H9 (cell line): ENCODE measurements at regions not wholly inside any gene's neighbourhood (a gene's known extent, or its start where the extent isn't known, plus 50 kb on each side); places are given as distances from the start of the nearest gene placed in this dataset.

Source experiments
- DNase-seq: peaks from one replicate; pipeline ENCODE4 v3.0.0-alpha.2; 2017
- H2AFZ ChIP-seq: one replicate; pipeline ENCODE4 v1.6.1; 2013; ENCODE audit warnings: mild to moderate bottlenecking, low read length, control low read depth, moderate library complexity
- H2AK5ac ChIP-seq: 2 replicates; pipeline ENCODE4 v1.6.1; 2013; ENCODE audit warnings: low read length, control low read depth, mixed read lengths; ENCODE audit not compliant: insufficient read length
- H2BK120ac ChIP-seq: one replicate; pipeline ENCODE4 v1.6.1; 2013; ENCODE audit warnings: low read depth, mild to moderate bottlenecking, low read length, control low read depth, inconsistent platforms; ENCODE audit not compliant: poor library complexity, severe bottlenecking
- H2BK12ac ChIP-seq: 2 replicates; pipeline ENCODE4 v1.6.1; 2013; ENCODE audit warnings: low read length, control low read depth, mixed read lengths, low read depth; ENCODE audit not compliant: insufficient read length
- H2BK15ac ChIP-seq: 2 replicates; pipeline ENCODE4 v1.6.1; 2013; ENCODE audit warnings: low read depth, low read length, control low read depth
- H2BK20ac ChIP-seq: one replicate; pipeline ENCODE4 v1.6.1; 2013; ENCODE audit warnings: low read depth, mild to moderate bottlenecking, low read length, control low read depth, inconsistent platforms; ENCODE audit not compliant: poor library complexity, severe bottlenecking
- H2BK5ac ChIP-seq: 2 replicates; pipeline ENCODE4 v1.6.1; 2013; ENCODE audit warnings: low read length, control low read depth, mixed read lengths; ENCODE audit not compliant: insufficient read length
- H3K14ac ChIP-seq: 2 replicates; pipeline ENCODE4 v1.6.1; 2013; ENCODE audit warnings: low read length, control low read depth; ENCODE audit not compliant: insufficient read depth
- H3K18ac ChIP-seq: 2 replicates; pipeline ENCODE4 v1.6.1; 2013; ENCODE audit warnings: low read depth, mild to moderate bottlenecking, mixed read lengths, low read length, control low read depth; ENCODE audit not compliant: insufficient read length
- H3K23ac ChIP-seq: 2 replicates; pipeline ENCODE4 v1.6.1; 2013; ENCODE audit warnings: low read length, control low read depth, mixed read lengths, low read depth; ENCODE audit not compliant: insufficient read length
- H3K23me2 ChIP-seq: 2 replicates; pipeline ENCODE4 v1.6.1; 2013; ENCODE audit warnings: low read depth, mild to moderate bottlenecking, mixed read lengths, low read length, control low read depth; ENCODE audit not compliant: insufficient read length, poor library complexity, severe bottlenecking
- H3K27ac ChIP-seq: 2 replicates; pipeline ENCODE4 v1.5.1; 2013; ENCODE audit warnings: low read length, control low read depth, mixed read lengths, low read depth; ENCODE audit not compliant: insufficient read length
- H3K27me3 ChIP-seq: 2 replicates; pipeline ENCODE4 v1.6.1; 2013; ENCODE audit warnings: low read length, control low read depth, inconsistent platforms; ENCODE audit not compliant: insufficient read depth
- H3K4ac ChIP-seq: 2 replicates; pipeline ENCODE4 v1.6.1; 2013; ENCODE audit warnings: low read depth, mild to moderate bottlenecking, control low read depth, inconsistent platforms, low read length, moderate library complexity
- H3K4me1 ChIP-seq: 2 replicates; pipeline ENCODE4 v1.6.1; 2013; ENCODE audit warnings: low read length, control low read depth, inconsistent platforms; ENCODE audit not compliant: insufficient read depth
- H3K4me2 ChIP-seq: 2 replicates; pipeline ENCODE4 v1.6.1; 2013; ENCODE audit warnings: low read length, control low read depth, mixed read lengths; ENCODE audit not compliant: insufficient read length, insufficient read depth
- H3K56ac ChIP-seq: 2 replicates; pipeline ENCODE4 v1.6.1; 2013; ENCODE audit warnings: low read depth, mild to moderate bottlenecking, mixed read lengths, low read length, control low read depth; ENCODE audit not compliant: insufficient read length
- H3K79me1 ChIP-seq: 2 replicates; pipeline ENCODE4 v1.6.1; 2013; ENCODE audit warnings: low read depth, mild to moderate bottlenecking, moderate library complexity, low read length, control low read depth, inconsistent platforms; ENCODE audit not compliant: insufficient read depth, poor library complexity, severe bottlenecking
- H3K79me2 ChIP-seq: 2 replicates; pipeline ENCODE4 v1.6.1; 2013; ENCODE audit warnings: low read length, control low read depth, inconsistent platforms; ENCODE audit not compliant: insufficient read depth
- H3K9ac ChIP-seq: 2 replicates; pipeline ENCODE4 v1.6.1; 2013; ENCODE audit warnings: low read length, control low read depth, mixed read lengths; ENCODE audit not compliant: insufficient read length; ENCODE audit errors: extremely low read depth
- H3K9me3 ChIP-seq: one replicate; pipeline ENCODE4 v1.6.1; 2013; ENCODE audit warnings: low read depth, low read length, inconsistent platforms; ENCODE audit not compliant: control insufficient read depth
- H3T11ph ChIP-seq: one replicate; pipeline ENCODE4 v1.6.1; 2013; ENCODE audit warnings: mild to moderate bottlenecking, low read length, control low read depth, inconsistent platforms
- H4K20me1 ChIP-seq: one replicate; pipeline ENCODE4 v1.6.1; 2013; ENCODE audit not compliant: control insufficient read depth, insufficient read length, insufficient read depth
- H4K5ac ChIP-seq: 2 replicates; pipeline ENCODE4 v1.6.1; 2013; ENCODE audit warnings: low read depth, mild to moderate bottlenecking, mixed read lengths, low read length, control low read depth; ENCODE audit not compliant: insufficient read length
- H4K8ac ChIP-seq: replicated peaks from 2 replicates; pipeline ENCODE4 v1.6.1; 2013; ENCODE audit warnings: low read length, control low read depth, mixed read lengths, low read depth; ENCODE audit not compliant: insufficient read length
- H4K91ac ChIP-seq: 2 replicates; pipeline ENCODE4 v1.6.1; 2013; ENCODE audit warnings: low read depth, mild to moderate bottlenecking, moderate library complexity, mixed read lengths, low read length, control low read depth; ENCODE audit not compliant: insufficient read length
- H3K27ac Mint-ChIP-seq, 3 experiments: 2 replicates in 2 of 3; 3 replicates in 1 of 3; pipeline ENCODE4 v1.8.0; 2020 to 2021; ENCODE audit warnings: mixed read lengths in 3 of 3, mild to moderate bottlenecking in 1 of 3, moderate library complexity in 1 of 3
- H3K27me3 Mint-ChIP-seq: 2 replicates; pipeline ENCODE4 v1.8.0; 2021; ENCODE audit warnings: low read depth, mild to moderate bottlenecking, moderate library complexity, mixed read lengths
- H3K36me3 Mint-ChIP-seq, 3 experiments: 2 replicates in 2 of 3; 3 replicates in 1 of 3; pipeline ENCODE4 v1.8.0; 2020 to 2021; ENCODE audit warnings: low read depth in 3 of 3, mixed read lengths in 3 of 3; ENCODE audit not compliant: insufficient read depth in 1 of 3
- H3K4me1 Mint-ChIP-seq, 2 experiments: 2 replicates each; pipeline ENCODE4 v1.8.0; 2020; ENCODE audit warnings: mixed read lengths in 2 of 2
- H3K4me3 Mint-ChIP-seq, 2 experiments: 2 replicates in 1 of 2; 3 replicates in 1 of 2; pipeline ENCODE4 v1.8.0; 2020 to 2021; ENCODE audit warnings: mild to moderate bottlenecking in 2 of 2, mixed read lengths in 2 of 2, moderate library complexity in 1 of 2
- H3K9me3 Mint-ChIP-seq, 2 experiments: 2 replicates in 1 of 2; 3 replicates in 1 of 2; pipeline ENCODE4 v1.8.0; 2020; ENCODE audit warnings: mild to moderate bottlenecking in 2 of 2, mixed read lengths in 2 of 2, moderate library complexity in 1 of 2
- WGBS: extraction: QIAGEN DNeasy Blood & Tissue Kit; methylation state at CpG from one replicate; pipeline ENCODE4 v1.1.7; 2013; ENCODE audit warnings: missing lambda C conversion rate, low lambda C conversion rate, mixed read lengths; ENCODE audit not compliant: insufficient read length; ENCODE audit errors: extremely low coverage; 5-methylcytosine and 5-hydroxymethylcytosine counted together
- TF ChIP-seq, protein P1 (sequence below): fragments of 200-600 bp; sonication (generic); conservative IDR thresholded peaks from 3 replicates; pipeline ENCODE4 v1.8.0; 2021; ENCODE audit warnings: antibody characterized with exemption, mild to moderate bottlenecking

DNA sequence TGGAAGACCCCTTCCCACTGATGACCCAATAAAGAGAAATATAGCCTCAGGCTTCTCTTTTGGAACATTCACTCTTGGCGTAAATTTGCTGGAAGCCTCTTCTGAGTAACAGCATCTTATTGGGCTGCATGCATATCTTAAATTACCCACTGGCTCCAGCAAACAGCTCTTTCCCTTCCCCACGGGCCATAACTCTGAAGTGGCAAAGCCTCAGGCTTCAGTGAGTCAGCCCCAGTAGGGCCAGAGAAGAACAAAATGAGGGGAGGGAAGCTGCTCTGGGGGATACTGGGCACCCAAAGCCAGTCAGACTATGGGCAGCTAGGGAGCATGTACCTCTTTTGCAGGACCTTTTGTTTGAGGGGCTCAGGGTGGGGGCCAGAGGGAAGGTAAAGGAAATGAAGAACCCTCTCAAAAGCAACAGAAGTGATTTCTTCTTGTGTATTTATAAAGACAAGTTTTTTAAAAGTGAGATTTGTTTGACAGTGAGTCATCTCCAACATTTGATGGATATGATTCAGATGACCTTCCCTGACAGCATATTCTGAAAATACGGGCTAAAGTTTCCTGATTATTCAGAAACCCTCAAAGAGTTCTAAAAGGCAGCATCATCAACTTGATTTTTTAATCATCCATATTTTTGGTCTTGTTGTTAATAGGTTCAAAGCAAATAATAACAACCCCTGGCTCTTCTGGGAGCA is 203.4 kb downstream of the KIF18A start:
- H3K9ac ChIP-seq, result no peak overlapping the region
- H3K23ac ChIP-seq, result no peak overlapping the region

More for the DNA sequence above, 203.4 kb downstream of the KIF18A start:
- DNase-seq, result no peak
- H2BK120ac ChIP-seq, result no peak overlapping the region
- H3K14ac ChIP-seq, result no peak overlapping the region
- H3K9me3 ChIP-seq, result no peaks in the 10 kb centered on the region
- H3K27ac ChIP-seq, result no peak overlapping the region
- H2AK5ac ChIP-seq, result no peak overlapping the region
- H3K27me3 ChIP-seq, result no peaks in the 10 kb centered on the region
- H3K56ac ChIP-seq, result no peak overlapping the region
- no peak overlapping the region for H4K91ac ChIP-seq
- H3T11ph ChIP-seq, result no peak overlapping the region
- no peak overlapping the region for H2BK5ac ChIP-seq
- Mint-ChIP-seq H3K9me3 (no peaks in the 10 kb centered on the region), H3K27ac (no peak overlapping the region), H3K36me3 (no peaks in the 10 kb centered on the region), H3K4me1 (peaks cover 0 to 8% of the 10 kb centered on the region in 2 experiments; a peak in 2 of 4 replicates), H3K27me3 (no peaks in the 10 kb centered on the region; the same call in 1 of the 2 replicates), H3K4me3 (no peak overlapping the region)
- WGBS, result no CpG with 5 or more reads among the region's 3 CpGs
- no peak overlapping the region for H2BK20ac ChIP-seq
- no peak overlapping the region for H4K8ac ChIP-seq
- no peaks in the 10 kb centered on the region for H3K79me2 ChIP-seq
- H4K20me1 ChIP-seq, result no peaks in the 10 kb centered on the region
- TF ChIP-seq, protein P1, sequence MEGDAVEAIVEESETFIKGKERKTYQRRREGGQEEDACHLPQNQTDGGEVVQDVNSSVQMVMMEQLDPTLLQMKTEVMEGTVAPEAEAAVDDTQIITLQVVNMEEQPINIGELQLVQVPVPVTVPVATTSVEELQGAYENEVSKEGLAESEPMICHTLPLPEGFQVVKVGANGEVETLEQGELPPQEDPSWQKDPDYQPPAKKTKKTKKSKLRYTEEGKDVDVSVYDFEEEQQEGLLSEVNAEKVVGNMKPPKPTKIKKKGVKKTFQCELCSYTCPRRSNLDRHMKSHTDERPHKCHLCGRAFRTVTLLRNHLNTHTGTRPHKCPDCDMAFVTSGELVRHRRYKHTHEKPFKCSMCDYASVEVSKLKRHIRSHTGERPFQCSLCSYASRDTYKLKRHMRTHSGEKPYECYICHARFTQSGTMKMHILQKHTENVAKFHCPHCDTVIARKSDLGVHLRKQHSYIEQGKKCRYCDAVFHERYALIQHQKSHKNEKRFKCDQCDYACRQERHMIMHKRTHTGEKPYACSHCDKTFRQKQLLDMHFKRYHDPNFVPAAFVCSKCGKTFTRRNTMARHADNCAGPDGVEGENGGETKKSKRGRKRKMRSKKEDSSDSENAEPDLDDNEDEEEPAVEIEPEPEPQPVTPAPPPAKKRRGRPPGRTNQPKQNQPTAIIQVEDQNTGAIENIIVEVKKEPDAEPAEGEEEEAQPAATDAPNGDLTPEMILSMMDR, result no peak
- no peak overlapping the region for H2BK15ac ChIP-seq
- H2AFZ ChIP-seq, result no peak overlapping the region
- H4K5ac ChIP-seq, result no peak overlapping the region
- no peak overlapping the region for H3K4ac ChIP-seq
- H3K18ac ChIP-seq, result no peak overlapping the region
- H3K4me2 ChIP-seq, result no peak overlapping the region
- H2BK12ac ChIP-seq, result no peak overlapping the region
- H3K4me1 ChIP-seq, result no peaks in the 10 kb centered on the region
- no peaks in the 10 kb centered on the region for H3K23me2 ChIP-seq
- no peaks in the 10 kb centered on the region for H3K79me1 ChIP-seq
